SK-N-SH (cell line): ENCODE measurements at regions not wholly inside any gene's neighbourhood (a gene's known extent, or its start where the extent isn't known, plus 50 kb on each side); places are given as distances from the start of the nearest gene placed in this dataset.
A peak's percentile ranks its signal among the peaks of the same experiment; 100 is the strongest.

Experiments used
- CTCF ChIA-PET: fragments of 300-600, 350-600 bp; formaldehyde crosslinking; extraction: SDS; loops from one replicate; lab custom pipeline; 2021; lab: Yijun Ruan, JAX
- POLR2A ChIA-PET: fragments of 350-600 bp; sonication (Branson Sonifier 250); formaldehyde crosslinking; extraction: SDS; loops from one replicate; lab custom pipeline; 2020; ENCODE audit warnings: antibody characterized with exemption, inconsistent platforms; lab: Yijun Ruan, JAX
- DNase-seq: peaks from one replicate; pipeline ENCODE4 v3.0.0; 2012
- H2AFZ ChIP-seq: fragments of 200-600 bp; sonication (generic); 2 replicates; pipeline ENCODE4 v1.8.1; 2016; ENCODE audit warnings: antibody characterized with exemption, mild to moderate bottlenecking, low read depth
- H3F3A ChIP-seq: fragments of 200-600 bp; sonication (generic); replicated peaks from 2 replicates; pipeline ENCODE3; 2016; ENCODE audit warnings: antibody characterized with exemption, mild to moderate bottlenecking; ENCODE audit not compliant: insufficient read depth
- H3K27ac ChIP-seq, 2 experiments: fragments of 200-500 bp in 1 of 2; fragments of 200-600 bp in 1 of 2; sonication (Bioruptor generic) in 1 of 2; sonication (generic), shearing (Covaris generic) in 1 of 2; 2 replicates each; pipeline versions ENCODE4 v1.5.1 to v1.6.1; 2014 to 2016; ENCODE audit warnings: low read depth in 2 of 2, inconsistent platforms in 1 of 2, low read length in 1 of 2, mild to moderate bottlenecking in 1 of 2, mixed read lengths in 1 of 2
- H3K27me3 ChIP-seq: fragments of 200-600 bp; sonication (generic), shearing (Covaris generic); 2 replicates; pipeline ENCODE4 v1.6.1; 2016; ENCODE audit warnings: mixed run types; ENCODE audit not compliant: insufficient read depth
- H3K36me3 ChIP-seq, 2 experiments: fragments of 200-500 bp in 1 of 2; fragments of 200-600 bp in 1 of 2; sonication (Bioruptor generic) in 1 of 2; sonication (generic) in 1 of 2; replicated peaks in 1 of 2; 2 replicates each; pipeline versions ENCODE3 to v1.5.1; 2014 to 2016; ENCODE audit warnings: low read length in 1 of 2, mild to moderate bottlenecking in 1 of 2; ENCODE audit not compliant: insufficient read depth in 2 of 2, control insufficient read depth in 1 of 2
- H3K4me1 ChIP-seq, 2 experiments: fragments of 200-500 bp in 1 of 2; fragments of 200-600 bp in 1 of 2; sonication (Bioruptor generic) in 1 of 2; sonication (generic), shearing (Covaris generic) in 1 of 2; 2 replicates each; pipeline versions ENCODE4 v1.5.1 to v1.6.1; 2014 to 2016; ENCODE audit warnings: low read depth in 1 of 2, low read length in 1 of 2, mixed run types in 1 of 2; ENCODE audit not compliant: insufficient read depth in 2 of 2, control insufficient read depth in 1 of 2
- H3K4me2 ChIP-seq: fragments of 200-600 bp; sonication (generic), shearing (Covaris generic); 2 replicates; pipeline ENCODE4 v1.6.1; 2017; ENCODE audit warnings: mixed run types
- H3K4me3 ChIP-seq, 2 experiments: fragments of 200-500 bp in 1 of 2; fragments of 200-600 bp in 1 of 2; sonication (Bioruptor generic) in 1 of 2; sonication (generic), shearing (Covaris generic) in 1 of 2; 2 replicates each; pipeline versions ENCODE4 v1.5.1 to v1.8.1; 2014 to 2016; ENCODE audit warnings: low read depth in 2 of 2, inconsistent platforms in 1 of 2, low read length in 1 of 2, mild to moderate bottlenecking in 1 of 2, mixed read lengths in 1 of 2, moderate library complexity in 1 of 2
- H3K79me2 ChIP-seq: fragments of 200-600 bp; sonication (generic); 2 replicates; pipeline ENCODE4 v1.8.1; 2017; ENCODE audit warnings: mild to moderate bottlenecking; ENCODE audit not compliant: insufficient read depth
- H3K9ac ChIP-seq: fragments of 200-600 bp; sonication (generic); 2 replicates; pipeline ENCODE4 v1.6.1; 2017; ENCODE audit warnings: mixed run types
- H3K9me2 ChIP-seq: fragments of 200-600 bp; sonication (generic); 2 replicates; pipeline ENCODE4 v1.6.1; 2017; ENCODE audit warnings: mixed run types
- H3K9me3 ChIP-seq: fragments of 200-600 bp; sonication (generic); 2 replicates; pipeline ENCODE4 v1.6.1; 2017; ENCODE audit warnings: mixed run types, mild to moderate bottlenecking, moderate library complexity
- H4K20me1 ChIP-seq: fragments of 200-600 bp; sonication (generic); 2 replicates; pipeline ENCODE4 v1.6.1; 2017; ENCODE audit warnings: mild to moderate bottlenecking, mixed run types; ENCODE audit not compliant: insufficient read depth
- ELF1 ChIP-seq: IDR thresholded peaks from 2 replicates; pipeline ENCODE4 v1.4.0; 2012
- EP300 ChIP-seq, 2 experiments: IDR thresholded peaks; 2 replicates each; pipeline versions ENCODE4 v1.4.0 to v1.6.1; 2012; ENCODE audit warnings: borderline replicate concordance in 1 of 2, low read depth in 1 of 2, low read length in 1 of 2
- FOSL2 ChIP-seq: IDR thresholded peaks from 2 replicates; pipeline ENCODE4 v1.4.0; 2012; ENCODE audit warnings: low read depth, mild to moderate bottlenecking, moderate library complexity, borderline replicate concordance
- FOXM1 ChIP-seq: IDR thresholded peaks from 2 replicates; pipeline ENCODE4 v1.4.0; 2012; ENCODE audit warnings: low read depth, mild to moderate bottlenecking
- GATA2 ChIP-seq: sonication (generic); formaldehyde crosslinking; IDR thresholded peaks from 2 replicates; pipeline ENCODE4 v1.5.0; 2020; ENCODE audit warnings: mild to moderate bottlenecking, missing genetic modification reagents
- IRF3 ChIP-seq: fragments of 150-350 bp; IDR thresholded peaks from 2 replicates; pipeline ENCODE4 v1.6.1; 2016; ENCODE audit warnings: mild to moderate bottlenecking, low read depth, low read length
- JUND ChIP-seq: IDR thresholded peaks from 2 replicates; pipeline ENCODE4 v1.4.0; 2012
- MEF2A ChIP-seq: IDR thresholded peaks from 2 replicates; pipeline ENCODE4 v1.4.0; 2012; ENCODE audit warnings: low read depth, borderline replicate concordance
- NRF1 ChIP-seq: IDR thresholded peaks from 2 replicates; pipeline ENCODE4 v1.6.1; 2012; ENCODE audit warnings: low read depth, mild to moderate bottlenecking, low read length
- RCOR1 ChIP-seq: fragments of 150-350 bp; IDR thresholded peaks from 2 replicates; pipeline ENCODE4 v1.6.1; 2017; ENCODE audit warnings: antibody characterized with exemption, low read length
- REST ChIP-seq: IDR thresholded peaks from 2 replicates; pipeline ENCODE4 v1.6.1; 2012; ENCODE audit warnings: mild to moderate bottlenecking, low read depth, low read length, moderate library complexity
- RFX5 ChIP-seq: IDR thresholded peaks from 2 replicates; pipeline ENCODE4 v1.6.1; 2012; ENCODE audit warnings: mild to moderate bottlenecking, improper control_type of control experiment, low read length
- RXRA ChIP-seq: IDR thresholded peaks from 2 replicates; pipeline ENCODE4 v1.4.0; 2012; ENCODE audit warnings: low read depth, mild to moderate bottlenecking, borderline replicate concordance
- SMC3 ChIP-seq: IDR thresholded peaks from 2 replicates; pipeline ENCODE4 v1.6.1; 2012; ENCODE audit warnings: low read depth, low read length, improper control_type of control experiment
- TAF1 ChIP-seq: IDR thresholded peaks from 2 replicates; pipeline ENCODE4 v1.6.1; 2012; ENCODE audit warnings: low read depth, mild to moderate bottlenecking, low read length, moderate library complexity, borderline replicate concordance
- TEAD4 ChIP-seq: IDR thresholded peaks from 2 replicates; pipeline ENCODE4 v1.4.0; 2012; ENCODE audit warnings: mild to moderate bottlenecking, borderline replicate concordance; ENCODE audit not compliant: insufficient read depth
- YY1 ChIP-seq: IDR thresholded peaks from 2 replicates; pipeline ENCODE4 v1.4.0; 2012; ENCODE audit warnings: low read depth, mild to moderate bottlenecking
- WGBS: methylation state at CpG from one replicate; pipeline ENCODE4 v1.1.6; 2017; ENCODE audit warnings: low lambda C conversion rate; 5-methylcytosine and 5-hydroxymethylcytosine counted together
- TF ChIP-seq, protein P1 (sequence below): IDR thresholded peaks from 2 replicates; pipeline ENCODE4; 2012
- TF ChIP-seq, protein P2 (sequence below): IDR thresholded peaks from 2 replicates; pipeline ENCODE4 v1.4.0; 2012; ENCODE audit warnings: low read depth, borderline replicate concordance

- no peak for DNase-seq
- Histone ChIP-seq H3K9me2 (no peaks in the 10 kb centered on the region), H3K9ac (no peak overlapping the region), H3F3A (no peaks in the 10 kb centered on the region), H4K20me1 (no peaks in the 10 kb centered on the region), H3K79me2 (no peaks in the 10 kb centered on the region), H3K4me1 (peaks cover 0 to 3% of the 10 kb centered on the region in 2 experiments; a peak in 1 of 4 replicates), H2AFZ (peak overlapping the region; percentile 24; the same call in 1 of the 2 replicates), H3K36me3 (no peaks in the 10 kb centered on the region), H3K4me3 (no peak overlapping the region), H3K27ac (no peak overlapping the region), H3K4me2 (no peak overlapping the region), H3K27me3 (no peaks in the 10 kb centered on the region), H3K9me3 (no peaks in the 10 kb centered on the region)
- TF ChIP-seq TEAD4 (no peak), REST (no peak), RXRA (no peak), SMC3 (no peak)
- TF ChIP-seq, protein P1, sequence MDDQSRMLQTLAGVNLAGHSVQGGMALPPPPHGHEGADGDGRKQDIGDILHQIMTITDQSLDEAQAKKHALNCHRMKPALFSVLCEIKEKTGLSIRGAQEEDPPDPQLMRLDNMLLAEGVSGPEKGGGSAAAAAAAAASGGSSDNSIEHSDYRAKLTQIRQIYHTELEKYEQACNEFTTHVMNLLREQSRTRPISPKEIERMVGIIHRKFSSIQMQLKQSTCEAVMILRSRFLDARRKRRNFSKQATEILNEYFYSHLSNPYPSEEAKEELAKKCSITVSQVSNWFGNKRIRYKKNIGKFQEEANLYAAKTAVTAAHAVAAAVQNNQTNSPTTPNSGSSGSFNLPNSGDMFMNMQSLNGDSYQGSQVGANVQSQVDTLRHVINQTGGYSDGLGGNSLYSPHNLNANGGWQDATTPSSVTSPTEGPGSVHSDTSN, result no peak
- ChIA-PET POLR2A (no interaction called here), CTCF (no interaction called here)
- WGBS, result 84% methylated on average over 6 of the region's 6 CpGs
These were observed 337.3 kb upstream of the MAGI2 start for GRCh38 chr7:79790656-79791262.

- Histone ChIP-seq H3K4me3 (no peak overlapping the region), H3K9me2 (no peaks in the 10 kb centered on the region), H3K9ac (no peak overlapping the region), H2AFZ (peak overlapping the region; percentile 24; the same call in 1 of the 2 replicates), H3F3A (no peaks in the 10 kb centered on the region), H3K27me3 (no peaks in the 10 kb centered on the region), H3K4me1 (peaks cover 0 to 3% of the 10 kb centered on the region in 2 experiments; a peak in 1 of 4 replicates), H3K4me2 (no peak overlapping the region), H3K27ac (no peak overlapping the region), H3K79me2 (no peaks in the 10 kb centered on the region), H3K36me3 (no peaks in the 10 kb centered on the region), H3K9me3 (no peaks in the 10 kb centered on the region), H4K20me1 (no peaks in the 10 kb centered on the region)
- POLR2A ChIA-PET, result no interaction called here
- 53% methylated on average over 2 of the region's 2 CpGs for WGBS
- CTCF ChIA-PET, result interaction anchor here (1.0 kb wide), 1 partner anchor 17 kb away, joined by 3 read pairs; no protein-coding TSS in a partner anchor
- DNase-seq, result no peak
- TF ChIP-seq NRF1 (no peak), YY1 (no peak), ELF1 (peak; percentile 33; the same call in 1 of the 2 replicates), RFX5 (no peak), JUND (0 out of 2 replicates have a peak, but pooled peaks have one; percentile 21), RCOR1 (no peak), IRF3 (no peak), MEF2A (no peak), RXRA (no peak), EP300 (IDR thresholded peaks at IDR 0.05; ENCODE audit: borderline replicate concordance in 1 of 2, low read depth in 1 of 2, low read length in 1 of 2) (peak in 1 of 2 experiments; percentile 31; a peak in 1 of 4 replicates), GATA2 (no peak), FOSL2 (no peak), TAF1 (no peak), FOXM1 (no peak)
- TF ChIP-seq, protein P2, sequence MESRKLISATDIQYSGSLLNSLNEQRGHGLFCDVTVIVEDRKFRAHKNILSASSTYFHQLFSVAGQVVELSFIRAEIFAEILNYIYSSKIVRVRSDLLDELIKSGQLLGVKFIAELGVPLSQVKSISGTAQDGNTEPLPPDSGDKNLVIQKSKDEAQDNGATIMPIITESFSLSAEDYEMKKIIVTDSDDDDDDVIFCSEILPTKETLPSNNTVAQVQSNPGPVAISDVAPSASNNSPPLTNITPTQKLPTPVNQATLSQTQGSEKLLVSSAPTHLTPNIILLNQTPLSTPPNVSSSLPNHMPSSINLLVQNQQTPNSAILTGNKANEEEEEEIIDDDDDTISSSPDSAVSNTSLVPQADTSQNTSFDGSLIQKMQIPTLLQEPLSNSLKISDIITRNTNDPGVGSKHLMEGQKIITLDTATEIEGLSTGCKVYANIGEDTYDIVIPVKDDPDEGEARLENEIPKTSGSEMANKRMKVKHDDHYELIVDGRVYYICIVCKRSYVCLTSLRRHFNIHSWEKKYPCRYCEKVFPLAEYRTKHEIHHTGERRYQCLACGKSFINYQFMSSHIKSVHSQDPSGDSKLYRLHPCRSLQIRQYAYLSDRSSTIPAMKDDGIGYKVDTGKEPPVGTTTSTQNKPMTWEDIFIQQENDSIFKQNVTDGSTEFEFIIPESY, result no peak
These were observed 336.3 kb upstream of the MAGI2 start for GRCh38 chr7:79789584-79790345.
